SW480 (cell line): ENCODE measurements at regions not wholly inside any gene's neighbourhood (a gene's known extent, or its start where the extent isn't known, plus 50 kb on each side); places are given as distances from the start of the nearest gene placed in this dataset.

Experiments used
- DNase-seq: peaks from one replicate; pipeline ENCODE4 v3.0.0-alpha.2; 2016; ENCODE audit warnings: low spot score

DNA sequence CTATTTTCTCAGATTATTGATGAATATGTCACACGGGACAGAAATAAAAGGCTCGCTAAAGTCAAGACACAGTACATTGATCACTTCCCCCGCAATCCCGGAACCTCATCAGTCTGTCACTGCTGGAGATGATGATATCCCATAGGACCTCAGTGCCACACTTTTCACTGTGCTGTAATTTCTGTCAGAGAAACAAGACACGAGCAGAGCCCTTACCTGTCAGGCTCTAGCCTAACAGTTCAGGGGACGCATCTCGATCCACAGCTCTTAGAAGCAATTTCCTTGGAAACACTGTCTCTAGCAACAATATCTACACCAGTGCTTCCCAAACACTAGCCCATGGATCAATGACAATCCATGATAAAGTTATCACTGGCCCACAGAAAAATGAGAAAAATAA, 140.0 kb downstream of the GRIN2B start:
- DNase-seq = no peak

DNA sequence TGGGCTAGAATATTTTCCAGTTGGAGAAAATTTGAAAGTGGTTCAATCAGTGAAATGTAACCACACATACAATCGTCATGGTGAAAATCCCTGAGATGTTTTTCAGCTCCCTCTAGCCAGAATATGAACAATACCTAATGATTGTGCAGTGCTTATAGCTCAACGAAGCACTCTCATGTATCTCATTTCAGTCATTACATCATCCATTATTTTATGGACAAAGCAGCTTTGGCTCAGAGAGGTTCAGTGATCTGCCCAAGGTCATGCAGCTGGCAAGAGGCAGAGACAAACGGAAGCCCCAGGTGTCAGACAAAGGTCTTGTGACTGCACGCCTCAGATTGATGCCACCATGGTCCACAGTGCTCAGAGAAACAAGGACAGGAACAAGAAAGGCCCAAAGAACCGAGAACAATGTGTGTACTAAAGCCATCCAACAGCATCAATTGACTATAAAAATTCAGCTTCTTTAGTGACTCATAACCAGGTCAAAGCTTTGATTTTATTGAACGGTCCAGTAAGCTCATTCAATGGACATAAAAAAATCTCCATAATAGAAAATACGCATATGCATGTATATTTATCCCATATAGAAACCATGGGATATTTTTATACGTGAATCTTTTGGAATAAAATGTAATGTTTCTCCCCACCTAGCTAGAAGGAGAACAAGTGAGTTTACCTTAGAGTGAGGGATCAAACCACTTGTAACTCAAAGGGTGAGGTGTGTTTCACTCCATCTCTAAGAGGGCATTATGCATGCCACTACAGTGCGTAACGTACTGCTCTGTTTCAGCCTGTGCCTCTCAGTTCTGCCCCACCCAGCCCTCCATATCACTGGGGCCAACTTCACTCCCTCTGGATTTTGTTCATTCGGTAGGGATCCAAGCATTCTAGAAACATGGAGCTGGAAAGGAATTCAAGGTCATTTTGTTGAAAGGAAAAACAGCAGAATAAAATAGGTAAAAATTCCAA, 141.8 kb downstream of the GRIN2B start:
- DNase-seq = no peak

- DNase-seq = no peak
Measured at GRCh38 chr12:13836099-13836498, 145.3 kb downstream of the GRIN2B start.

DNA sequence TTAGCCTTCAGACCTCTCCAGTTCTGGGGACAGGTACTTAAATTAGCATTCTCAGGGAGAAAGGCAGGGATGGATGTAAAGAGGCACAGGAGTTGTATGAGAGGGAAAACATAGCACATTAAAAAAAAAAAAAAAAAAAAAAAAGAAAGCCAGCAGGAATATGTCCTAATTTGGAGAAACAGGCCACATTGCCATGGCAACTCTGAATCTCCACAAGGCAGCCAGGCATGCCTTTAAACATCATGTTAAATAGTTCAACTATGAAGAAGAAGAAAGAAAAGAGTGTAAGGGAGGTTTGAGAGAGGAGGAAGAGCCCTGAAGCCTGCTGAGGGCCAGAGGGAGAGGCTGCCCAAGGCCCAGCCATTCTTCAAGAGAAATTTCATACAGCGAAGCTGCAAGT, 145.8 kb downstream of the GRIN2B start:
- DNase-seq = no peak

- DNase-seq = peak; percentile 36
Measured at GRCh38 chr12:13834241-13834640, 147.2 kb downstream of the GRIN2B start.

DNA sequence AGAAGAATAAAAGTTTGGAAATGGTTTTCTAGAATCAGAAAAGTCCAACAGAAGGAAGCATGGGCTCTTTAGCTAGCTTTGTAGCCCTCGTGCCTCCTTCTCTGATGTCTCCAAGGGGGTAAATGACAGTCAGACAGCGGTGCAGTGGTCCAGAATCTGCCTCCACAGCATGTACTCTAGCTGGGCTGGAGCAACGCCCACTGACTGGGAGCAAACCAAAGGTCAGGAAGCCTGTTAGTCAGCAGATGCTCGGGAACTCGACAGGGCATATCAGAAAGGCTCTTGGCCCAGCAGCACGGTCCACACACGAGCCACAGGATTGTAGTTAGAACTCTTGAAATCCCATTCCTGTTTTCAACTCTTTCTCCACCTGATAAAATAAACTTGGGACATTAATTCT, 164.3 kb downstream of the GRIN2B start:
- DNase-seq = no peak

DNA sequence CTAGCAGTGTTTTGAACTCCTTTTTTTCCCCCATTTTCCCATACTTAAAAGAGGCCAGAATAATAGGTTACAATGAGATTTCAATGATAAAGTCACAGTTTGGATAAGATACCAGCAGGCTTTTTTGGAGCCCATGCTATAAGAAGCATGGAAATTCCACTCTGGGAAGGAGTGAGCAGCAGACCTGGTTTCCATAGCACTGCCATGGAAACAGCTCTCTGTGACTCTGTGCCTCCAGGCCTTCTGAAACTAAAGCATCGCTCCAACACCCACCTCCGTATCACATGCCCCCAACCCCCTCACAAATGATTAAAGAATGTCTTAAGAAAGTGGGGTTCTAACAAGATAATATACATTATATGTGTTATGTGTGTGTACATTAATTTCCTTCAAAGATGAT, 165.0 kb downstream of the GRIN2B start:
- no peak for DNase-seq

DNA sequence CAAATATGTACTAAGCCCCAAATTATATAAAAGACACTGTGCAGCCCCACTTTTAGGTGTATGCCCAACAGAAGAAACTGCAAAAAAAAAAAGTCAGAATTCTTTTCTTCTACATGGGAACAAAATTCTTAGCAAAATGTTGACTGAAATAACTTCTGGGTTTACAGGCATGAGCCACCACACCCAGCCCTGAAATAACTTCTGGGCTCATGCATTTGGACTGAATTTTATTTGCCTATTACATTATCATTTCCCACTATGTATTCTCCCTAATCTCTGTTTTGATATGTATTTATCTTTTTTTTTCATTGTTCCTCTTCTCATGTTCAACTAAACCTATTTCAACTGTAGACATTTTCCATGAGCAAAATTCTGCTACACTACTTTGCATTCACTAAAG, 169.2 kb downstream of the GRIN2B start:
- no peak for DNase-seq

- no peak for DNase-seq
Measured at GRCh38 chr12:13811061-13811460, 170.3 kb downstream of the GRIN2B start.

DNA sequence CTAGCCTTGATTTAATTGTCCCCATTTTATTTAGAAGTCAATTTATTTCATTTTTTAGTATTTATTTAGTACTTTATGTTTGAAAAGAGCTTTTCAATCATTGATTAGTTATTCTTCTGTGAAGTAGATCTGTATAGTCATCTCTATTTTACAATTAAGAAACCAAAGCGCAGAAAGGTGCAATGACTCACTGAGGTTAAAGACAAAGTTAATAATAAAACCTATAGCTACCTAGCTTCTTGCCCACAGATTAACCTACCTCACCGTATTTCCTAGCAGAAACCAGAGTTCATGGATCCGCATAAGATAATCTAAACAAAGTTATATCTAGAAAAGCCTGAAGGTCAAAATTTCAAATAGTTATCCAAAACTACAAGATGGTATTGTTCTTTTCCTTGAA, 176.4 kb downstream of the GRIN2B start:
- DNase-seq = no peak

- no peak for DNase-seq
Measured at GRCh38 chr12:13801543-13801942, 179.9 kb downstream of the GRIN2B start.

GRCh38 chr12:13799574-13799973, 181.8 kb downstream of the GRIN2B start:
- no peak for DNase-seq

GRCh38 chr12:13798162-13798561, 183.2 kb downstream of the GRIN2B start:
- DNase-seq = no peak

DNA sequence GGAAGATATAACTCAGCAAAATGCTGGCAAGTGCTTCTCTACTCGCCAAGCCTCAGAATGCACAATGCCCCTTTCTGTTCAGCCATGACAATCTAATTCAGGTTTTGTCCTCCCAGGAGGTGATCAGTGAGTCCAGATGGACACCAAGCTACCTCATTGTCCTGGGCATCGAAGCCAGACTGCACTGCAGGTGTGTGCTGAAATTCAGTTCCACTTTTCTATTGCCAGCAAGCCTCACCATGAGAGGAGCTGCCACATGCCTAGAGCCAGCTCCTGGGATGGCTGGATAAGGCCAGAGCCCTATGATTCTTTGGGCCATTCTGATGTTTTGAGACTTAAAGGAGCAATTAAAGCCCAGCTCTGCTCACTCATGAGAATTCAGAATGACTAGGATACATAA, 186.7 kb downstream of the GRIN2B start:
- no peak for DNase-seq

DNA sequence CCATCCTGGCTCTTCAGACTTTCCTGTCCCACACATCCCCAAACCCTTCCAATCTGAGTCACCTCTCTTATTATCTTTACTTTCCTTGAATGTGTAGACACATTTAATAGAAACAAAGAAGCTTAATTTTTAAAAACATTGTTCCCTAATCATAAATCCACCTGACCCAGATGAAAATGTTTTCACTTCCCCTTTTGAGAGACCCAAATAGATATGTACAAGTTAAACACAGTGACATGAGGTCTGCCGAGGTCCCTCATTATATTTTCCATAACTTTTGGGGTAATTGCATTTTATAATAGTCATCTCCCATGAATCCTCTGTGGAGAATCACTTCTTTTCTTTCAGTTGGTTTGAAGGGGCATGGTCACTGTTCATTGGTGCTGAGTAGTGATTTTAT, 191.1 kb downstream of the GRIN2B start:
- no peak for DNase-seq

- no peak for DNase-seq
Measured at GRCh38 chr12:13788626-13789025, 192.8 kb downstream of the GRIN2B start.

DNA sequence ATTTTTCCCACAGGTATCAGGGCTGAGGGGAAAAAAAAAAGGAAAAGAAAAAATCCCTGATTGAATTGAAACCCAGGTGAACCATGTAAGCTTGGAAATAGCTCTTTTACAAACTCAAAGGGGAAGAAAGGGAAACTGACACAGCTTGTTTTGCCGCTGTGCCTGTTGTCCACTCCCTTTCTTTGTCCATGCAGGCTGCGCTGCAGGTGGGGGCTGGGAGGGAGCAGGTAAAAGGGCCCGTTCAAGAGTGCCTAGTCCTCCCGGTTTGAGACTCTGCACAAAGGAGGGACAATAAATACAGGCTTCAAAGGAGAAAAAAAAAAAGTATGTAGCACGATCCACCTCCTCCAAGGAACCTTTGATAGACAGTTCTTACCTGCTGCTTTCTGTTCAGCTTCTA, 194.8 kb downstream of the GRIN2B start:
- DNase-seq = no peak

DNA sequence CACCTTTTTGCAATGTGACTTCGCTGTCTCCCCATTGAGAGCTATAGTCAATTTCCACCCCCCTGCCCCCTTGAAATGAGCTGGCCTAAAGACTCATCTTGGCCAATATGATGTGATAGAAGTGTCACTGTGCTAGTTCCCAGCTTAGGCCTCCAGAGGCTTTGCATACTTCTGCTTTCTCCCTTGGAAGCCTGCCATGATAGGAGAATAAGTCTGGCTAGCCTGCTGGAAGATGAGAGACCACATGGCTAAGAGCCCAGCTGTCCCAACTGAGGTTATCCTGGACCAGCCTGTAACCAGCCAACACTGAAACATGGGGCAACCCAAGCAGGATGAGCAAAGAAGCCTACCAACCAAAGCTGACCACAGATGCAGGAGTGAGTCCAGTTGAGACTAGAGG, 196.9 kb downstream of the GRIN2B start:
- DNase-seq = no peak

GRCh38 chr12:13780453-13780852, 200.9 kb downstream of the GRIN2B start:
- no peak for DNase-seq

GRCh38 chr12:13777374-13777773, 204.0 kb downstream of the GRIN2B start:
- DNase-seq = no peak

DNA sequence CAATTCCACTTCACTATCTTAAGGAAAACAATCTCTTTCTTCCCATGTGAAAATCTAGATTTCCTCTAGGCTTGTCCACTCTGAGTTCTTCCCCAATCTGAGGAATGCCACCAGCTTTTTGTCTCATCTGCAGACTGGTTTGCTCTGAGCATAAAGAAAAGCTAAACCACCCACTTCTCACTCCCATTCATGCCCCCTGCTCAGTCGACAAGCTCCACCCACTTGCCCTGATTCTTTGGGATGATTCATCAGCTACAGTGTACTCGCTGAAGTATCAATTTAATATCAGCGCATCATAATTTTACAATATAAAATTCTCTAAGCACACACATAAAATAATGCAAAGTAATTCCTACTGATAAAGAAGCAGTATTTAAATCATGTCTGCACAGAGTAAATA, 209.1 kb downstream of the GRIN2B start:
- no peak for DNase-seq

DNA sequence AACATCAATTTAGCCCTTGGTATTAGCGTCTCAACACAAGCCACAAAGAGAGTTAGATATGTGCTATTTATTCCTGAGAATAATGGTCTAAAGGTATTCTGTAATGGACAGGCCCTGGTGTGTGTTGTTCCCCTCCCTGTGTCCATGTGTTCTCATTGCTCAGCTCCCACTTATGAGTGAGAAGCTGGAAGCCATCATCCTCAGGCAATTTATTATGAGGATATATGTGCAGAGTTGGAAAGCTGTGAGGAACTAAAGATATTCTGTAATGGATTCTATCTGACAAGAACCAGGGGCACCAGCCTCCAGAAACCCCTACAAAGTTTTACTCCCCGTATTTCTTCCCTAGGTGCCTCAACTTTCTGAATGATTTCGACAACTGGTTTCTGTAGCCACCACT, 210.8 kb downstream of the GRIN2B start:
- no peak for DNase-seq

DNA sequence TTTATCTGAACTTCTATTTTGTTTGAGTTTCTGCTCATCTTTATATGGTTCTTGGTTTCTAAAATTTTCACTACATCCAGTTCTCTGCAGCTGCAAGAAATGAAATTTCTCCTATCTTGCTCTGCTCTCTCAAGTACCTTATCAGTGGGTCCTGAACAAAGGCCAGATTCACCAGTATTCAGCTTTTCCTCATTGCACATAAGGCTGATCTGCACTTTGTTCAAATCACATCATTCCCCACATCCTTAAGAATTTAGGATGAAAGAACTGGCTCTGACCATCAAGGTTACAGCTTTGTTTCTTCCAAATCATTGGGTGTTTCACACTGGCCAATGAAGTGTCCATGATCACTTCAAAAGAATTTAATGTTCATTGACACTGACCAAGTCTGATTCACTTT, 211.4 kb downstream of the GRIN2B start:
- DNase-seq = no peak

GRCh38 chr12:13769273-13769672, 212.1 kb downstream of the GRIN2B start:
- DNase-seq = no peak
